DOHH2 (cell line): ENCODE measurements at regions not wholly inside any gene's neighbourhood (a gene's known extent, or its start where the extent isn't known, plus 50 kb on each side); places are given as distances from the start of the nearest gene placed in this dataset.

Experiments
- EZH2phosphoT487 ChIP-seq: fragments of 200-600 bp; sonication (generic); IDR thresholded peaks from 2 replicates; pipeline ENCODE4 v1.6.1; 2017; ENCODE audit warnings: borderline replicate concordance, mild to moderate bottlenecking, antibody characterized with exemption, low read length, moderate library complexity, mixed read lengths
- TF ChIP-seq, protein P1 (sequence below): fragments of 200-600 bp; sonication (generic); IDR thresholded peaks from one replicate; pipeline ENCODE4 v1.5.1; 2014; ENCODE audit warnings: antibody characterized with exemption, mild to moderate bottlenecking, low read depth, low read length; ENCODE audit not compliant: poor library complexity, severe bottlenecking

DNA sequence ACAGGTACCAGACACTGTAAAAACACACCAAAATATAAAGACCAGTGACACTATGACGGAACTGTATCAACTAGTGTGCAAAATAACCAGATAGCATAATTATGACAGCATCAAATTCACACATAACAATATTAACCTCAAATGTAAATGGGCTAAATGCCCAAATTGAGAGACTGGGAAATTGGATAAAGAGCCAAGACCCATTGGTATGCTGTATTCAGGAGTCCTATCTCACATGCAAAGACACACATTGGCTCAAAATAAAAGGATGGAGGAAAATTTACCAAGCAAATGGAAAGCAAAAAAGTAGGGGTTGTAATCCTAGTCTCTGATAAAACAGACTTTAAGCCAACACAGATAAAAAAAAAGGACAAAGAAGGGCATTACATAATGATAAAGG, 416.3 kb upstream of the ZNF608 start:
- TF ChIP-seq, protein P1, sequence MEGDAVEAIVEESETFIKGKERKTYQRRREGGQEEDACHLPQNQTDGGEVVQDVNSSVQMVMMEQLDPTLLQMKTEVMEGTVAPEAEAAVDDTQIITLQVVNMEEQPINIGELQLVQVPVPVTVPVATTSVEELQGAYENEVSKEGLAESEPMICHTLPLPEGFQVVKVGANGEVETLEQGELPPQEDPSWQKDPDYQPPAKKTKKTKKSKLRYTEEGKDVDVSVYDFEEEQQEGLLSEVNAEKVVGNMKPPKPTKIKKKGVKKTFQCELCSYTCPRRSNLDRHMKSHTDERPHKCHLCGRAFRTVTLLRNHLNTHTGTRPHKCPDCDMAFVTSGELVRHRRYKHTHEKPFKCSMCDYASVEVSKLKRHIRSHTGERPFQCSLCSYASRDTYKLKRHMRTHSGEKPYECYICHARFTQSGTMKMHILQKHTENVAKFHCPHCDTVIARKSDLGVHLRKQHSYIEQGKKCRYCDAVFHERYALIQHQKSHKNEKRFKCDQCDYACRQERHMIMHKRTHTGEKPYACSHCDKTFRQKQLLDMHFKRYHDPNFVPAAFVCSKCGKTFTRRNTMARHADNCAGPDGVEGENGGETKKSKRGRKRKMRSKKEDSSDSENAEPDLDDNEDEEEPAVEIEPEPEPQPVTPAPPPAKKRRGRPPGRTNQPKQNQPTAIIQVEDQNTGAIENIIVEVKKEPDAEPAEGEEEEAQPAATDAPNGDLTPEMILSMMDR, result no peak
- no peak for TF ChIP-seq EZH2phosphoT487
